ENCODE measurements at regions not wholly inside any gene's neighbourhood (a gene's known extent, or its start where the extent isn't known, plus 50 kb on each side); places are given as distances from the start of the nearest gene placed in this dataset.

- H3K4me3 ChIP-seq, result peak overlapping the region; percentile 43 to 63 (median 50)
- H3K27ac ChIP-seq, result peak overlapping the region; percentile 51 to 71 (median 68)
- no peaks in the 10 kb centered on the region for H3K9me3 ChIP-seq
- peaks cover 11 to 16% of the 10 kb centered on the region in 2 donors for H3K4me1 ChIP-seq
- in situ Hi-C loops (cut with MboI; ENCODE audit: low sequenced_read_pairs in 4 of 4) (loop anchor here in 1 of 4 donors (25.0 kb wide), 1 partner anchor 88 kb away; no protein-coding TSS in a partner anchor), intact Hi-C loops (cut with DNase I; ENCODE audit: low total_unique reads) (no loop called here)
- DNase-seq (peak; percentile 25 to 58), ATAC-seq (peak; percentile 71 to 75)
- TF ChIP-seq, protein P1, sequence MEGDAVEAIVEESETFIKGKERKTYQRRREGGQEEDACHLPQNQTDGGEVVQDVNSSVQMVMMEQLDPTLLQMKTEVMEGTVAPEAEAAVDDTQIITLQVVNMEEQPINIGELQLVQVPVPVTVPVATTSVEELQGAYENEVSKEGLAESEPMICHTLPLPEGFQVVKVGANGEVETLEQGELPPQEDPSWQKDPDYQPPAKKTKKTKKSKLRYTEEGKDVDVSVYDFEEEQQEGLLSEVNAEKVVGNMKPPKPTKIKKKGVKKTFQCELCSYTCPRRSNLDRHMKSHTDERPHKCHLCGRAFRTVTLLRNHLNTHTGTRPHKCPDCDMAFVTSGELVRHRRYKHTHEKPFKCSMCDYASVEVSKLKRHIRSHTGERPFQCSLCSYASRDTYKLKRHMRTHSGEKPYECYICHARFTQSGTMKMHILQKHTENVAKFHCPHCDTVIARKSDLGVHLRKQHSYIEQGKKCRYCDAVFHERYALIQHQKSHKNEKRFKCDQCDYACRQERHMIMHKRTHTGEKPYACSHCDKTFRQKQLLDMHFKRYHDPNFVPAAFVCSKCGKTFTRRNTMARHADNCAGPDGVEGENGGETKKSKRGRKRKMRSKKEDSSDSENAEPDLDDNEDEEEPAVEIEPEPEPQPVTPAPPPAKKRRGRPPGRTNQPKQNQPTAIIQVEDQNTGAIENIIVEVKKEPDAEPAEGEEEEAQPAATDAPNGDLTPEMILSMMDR (IDR thresholded peaks at IDR 0.05 in 4 of 5, conservative IDR thresholded peaks at IDR 0.05 in 1 of 5), result no peak
- TF ChIP-seq POLR2A (IDR thresholded peaks at IDR 0.05), result no peak
- H3K36me3 ChIP-seq, result no peaks in the 10 kb centered on the region
- H3K27me3 ChIP-seq, result peaks cover 0 to 10% (median 3%) of the 10 kb centered on the region in 3 donors
Observed at GRCh38 chr9:129550199-129550839, 70.6 kb downstream of the C9orf50 start.

DNA sequence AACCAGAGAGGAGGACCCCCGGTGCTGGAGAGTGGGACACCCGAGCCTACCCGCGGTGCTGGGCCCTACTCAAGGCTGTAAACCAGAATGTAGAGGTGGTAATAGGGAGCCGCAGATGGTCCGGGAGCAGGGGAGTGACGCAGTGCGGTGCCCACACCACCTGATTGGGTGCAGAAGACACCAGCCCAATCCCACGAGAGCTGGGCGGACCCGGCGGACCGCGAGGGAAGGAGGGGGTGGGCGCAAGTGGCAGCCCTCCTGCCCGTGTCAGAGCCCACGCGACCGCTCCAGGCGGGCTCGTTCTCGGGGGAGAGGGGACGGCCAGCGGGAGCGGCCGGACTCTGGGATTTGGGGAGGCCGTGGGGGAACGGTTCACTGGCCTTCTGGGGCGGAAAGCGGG is 71.2 kb downstream of the C9orf50 start:
- intact Hi-C loops (cut with DNase I; ENCODE audit: low total_unique reads), result no loop called here
- ATAC-seq (peak; percentile 19 to 32), DNase-seq (no peak)
- H3K4me1 ChIP-seq, result peaks cover 11 to 16% of the 10 kb centered on the region in 2 donors
- in situ Hi-C loops (cut with MboI; ENCODE audit: low sequenced_read_pairs in 4 of 4), result loop anchor here in 1 of 4 donors (25.0 kb wide), 1 partner anchor 87 kb away; no protein-coding TSS in a partner anchor
- no peaks in the 10 kb centered on the region for H3K9me3 ChIP-seq
- H3K27ac ChIP-seq, result peak overlapping the region; percentile 51 to 71 (median 68)
- TF ChIP-seq POLR2A (IDR thresholded peaks at IDR 0.05), result peak in 1 of 2 donors; percentile 13
- TF ChIP-seq, protein P1 (IDR thresholded peaks at IDR 0.05 in 4 of 5, conservative IDR thresholded peaks at IDR 0.05 in 1 of 5), result no peak
- H3K36me3 ChIP-seq, result no peaks in the 10 kb centered on the region
- H3K27me3 ChIP-seq, result peaks cover 0 to 10% (median 3%) of the 10 kb centered on the region in 3 donors
- peak overlapping the region; percentile 43 to 63 (median 50) for H3K4me3 ChIP-seq

GRCh38 chr9:129549139-129549538 is 71.8 kb downstream of the C9orf50 start:
- TF ChIP-seq, protein P1 (IDR thresholded peaks at IDR 0.05 in 4 of 5, conservative IDR thresholded peaks at IDR 0.05 in 1 of 5), result no peak
- no peak for TF ChIP-seq POLR2A (IDR thresholded peaks at IDR 0.05)
- H3K27me3 ChIP-seq, result peaks cover 0 to 10% (median 3%) of the 10 kb centered on the region in 3 donors
- in situ Hi-C loops (cut with MboI; ENCODE audit: low sequenced_read_pairs in 4 of 4), result no loop called here
- no peaks in the 10 kb centered on the region for H3K36me3 ChIP-seq
- intact Hi-C loops (cut with DNase I; ENCODE audit: low total_unique reads), result no loop called here
- DNase-seq (no peak), ATAC-seq (peak in 1 of 2 donors; percentile 7)
- peak overlapping the region in 2 of 4 donors; percentile 45 to 56 for H3K4me3 ChIP-seq
- peaks cover 11 to 16% of the 10 kb centered on the region in 2 donors for H3K4me1 ChIP-seq
- H3K27ac ChIP-seq, result peak overlapping the region; percentile 51 to 71 (median 68)
- no peaks in the 10 kb centered on the region for H3K9me3 ChIP-seq

DNA sequence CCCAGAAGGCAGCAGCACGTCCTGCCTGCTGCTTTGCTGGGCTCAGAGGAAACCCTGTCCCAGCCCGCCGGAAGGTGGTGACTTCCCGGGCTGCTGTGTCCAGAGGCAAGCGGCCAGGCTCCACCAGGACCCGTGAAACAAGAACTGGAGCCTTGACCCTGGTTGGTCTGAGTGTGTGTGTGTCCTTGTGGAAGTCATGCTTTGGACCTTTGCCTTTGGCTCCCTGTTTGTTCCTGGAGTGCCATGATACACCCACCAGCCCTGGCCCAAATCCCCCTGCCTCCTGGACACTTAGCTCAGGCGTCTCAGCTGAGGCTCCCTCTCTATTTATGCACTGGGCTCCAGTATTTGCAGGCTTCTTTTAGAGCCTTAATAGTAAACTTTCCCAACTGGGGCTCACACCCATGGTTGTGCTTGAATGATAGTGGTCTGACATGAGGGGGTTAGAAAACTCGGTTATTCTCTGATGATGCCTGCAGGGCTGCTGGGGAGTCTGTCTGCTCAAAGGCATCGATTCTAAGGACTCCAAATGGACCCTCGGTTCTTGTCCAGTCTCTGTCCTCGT is 72.2 kb downstream of the C9orf50 start:
- ATAC-seq (peak in 1 of 2 donors; percentile 18), DNase-seq (no peak)
- no peaks in the 10 kb centered on the region for H3K9me3 ChIP-seq
- TF ChIP-seq POLR2A (IDR thresholded peaks at IDR 0.05), result no peak
- TF ChIP-seq, protein P1 (IDR thresholded peaks at IDR 0.05 in 4 of 5, conservative IDR thresholded peaks at IDR 0.05 in 1 of 5), result no peak
- H3K27me3 ChIP-seq, result peaks cover 0 to 10% (median 3%) of the 10 kb centered on the region in 3 donors
- H3K4me3 ChIP-seq, result no peak overlapping the region
- peaks cover 11 to 16% of the 10 kb centered on the region in 2 donors for H3K4me1 ChIP-seq
- H3K27ac ChIP-seq, result peak overlapping the region; percentile 51 to 71 (median 68)
- intact Hi-C loops (cut with DNase I; ENCODE audit: low total_unique reads) (no loop called here), in situ Hi-C loops (cut with MboI; ENCODE audit: low sequenced_read_pairs in 4 of 4) (no loop called here)
- H3K36me3 ChIP-seq, result no peaks in the 10 kb centered on the region
